ENCODE measurements at regions not wholly inside any gene's neighbourhood (a gene's known extent, or its start where the extent isn't known, plus 50 kb on each side); places are given as distances from the start of the nearest gene placed in this dataset.

DNA sequence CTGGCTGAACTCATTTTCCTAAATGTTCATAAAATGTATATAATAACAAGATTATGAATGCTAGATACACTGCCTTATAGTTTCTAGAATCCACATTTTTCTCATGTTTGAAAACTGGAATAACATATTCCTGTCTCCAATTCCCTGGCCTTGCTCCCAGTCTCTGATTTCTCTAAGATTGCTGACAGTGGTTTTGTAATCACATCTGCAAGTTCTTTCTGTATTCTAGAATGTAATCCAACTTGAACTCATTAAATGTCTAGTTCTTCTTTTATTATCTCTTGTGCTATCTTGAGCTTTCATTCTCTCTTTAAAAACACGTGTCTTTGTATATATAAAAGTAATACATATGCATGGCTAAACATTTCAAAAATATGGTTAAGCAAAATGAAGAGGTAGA lies 215.2 kb upstream of the ADAMTS9 start:
- DNase-seq = no peak

DNA sequence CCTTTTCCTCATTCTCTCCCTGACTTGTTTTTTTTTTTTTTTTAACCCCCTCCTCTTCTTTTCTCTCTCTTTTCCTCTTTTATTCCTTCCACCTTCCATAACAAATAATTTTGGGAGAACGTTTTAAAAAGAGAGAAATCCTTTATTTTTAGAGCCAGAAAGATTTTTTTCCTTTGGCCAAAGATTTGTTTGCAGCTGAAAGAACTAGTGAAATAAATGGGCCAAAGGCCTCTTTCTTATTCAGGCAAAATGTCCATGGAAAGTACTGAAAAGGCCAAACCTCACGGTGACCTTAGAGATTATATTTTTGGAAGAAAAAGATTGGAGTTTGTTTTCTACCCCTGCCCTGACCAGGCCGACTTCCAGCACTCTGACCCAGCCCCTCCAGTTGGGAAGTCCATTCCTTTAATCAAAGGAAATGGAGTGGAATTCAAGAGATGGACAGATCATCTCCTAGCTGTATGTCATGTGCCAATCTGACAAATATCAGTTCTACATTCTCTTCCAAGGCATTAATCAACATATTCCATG lies 214.3 kb upstream of the ADAMTS9 start:
- no peak for DNase-seq

DNA sequence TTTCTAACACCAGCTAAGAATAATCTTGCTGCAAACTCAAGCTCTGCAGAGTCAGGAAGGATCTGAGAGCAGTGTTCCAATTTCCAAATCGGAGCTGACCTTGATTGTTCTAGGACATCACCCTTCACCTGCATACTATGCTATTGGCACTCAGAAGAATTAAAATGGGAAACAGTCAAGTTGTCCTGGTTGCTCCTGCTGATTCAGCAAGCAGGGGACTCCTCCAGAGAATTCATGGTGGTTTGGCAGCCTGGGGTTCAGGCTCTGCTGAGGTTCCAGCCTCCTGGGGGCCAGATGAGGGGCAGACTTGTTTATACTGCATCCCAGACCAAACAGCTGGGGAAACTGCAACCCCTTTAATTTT lies 213.7 kb upstream of the ADAMTS9 start:
- no peak for DNase-seq

DNA sequence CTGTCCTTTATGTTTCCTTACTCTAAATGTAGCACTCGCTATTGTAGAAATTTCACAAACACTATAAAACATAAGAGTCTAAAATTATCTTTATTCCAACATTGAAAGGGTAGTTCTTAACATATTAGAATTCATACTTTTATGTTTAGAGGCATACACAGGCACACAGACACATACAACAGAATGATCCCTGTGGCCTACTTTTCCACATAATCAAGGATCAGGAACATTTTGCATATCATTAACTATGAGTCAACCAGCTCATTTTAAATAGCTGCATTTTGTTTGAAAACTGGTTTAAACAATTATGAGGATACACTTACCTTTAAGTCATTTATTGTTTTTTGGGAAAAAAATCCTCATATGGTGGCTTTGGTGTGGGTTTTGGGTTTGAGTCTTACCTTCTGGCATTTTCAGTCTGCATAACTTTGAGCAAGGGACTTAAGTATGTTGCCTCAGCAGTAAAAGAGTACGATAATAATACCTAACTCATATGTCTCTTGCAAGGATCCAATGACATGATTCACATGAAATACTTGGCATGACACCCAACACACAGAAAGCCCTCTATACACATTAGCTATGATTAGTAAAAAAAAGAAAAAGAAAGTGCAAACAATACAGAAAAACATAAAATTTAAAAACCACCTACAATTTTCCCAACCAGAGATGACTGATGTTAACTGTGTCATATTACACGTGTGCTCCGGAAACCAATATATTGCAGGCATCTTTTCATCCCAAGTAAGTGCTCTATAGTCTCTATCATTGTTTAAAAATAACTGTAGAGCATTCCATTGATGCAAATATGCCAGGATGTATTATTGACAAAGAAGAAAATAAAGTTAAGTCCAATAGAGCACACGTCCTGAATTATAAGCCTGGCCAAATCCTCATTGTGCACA lies 213.1 kb upstream of the ADAMTS9 start:
- no peak for DNase-seq

DNA sequence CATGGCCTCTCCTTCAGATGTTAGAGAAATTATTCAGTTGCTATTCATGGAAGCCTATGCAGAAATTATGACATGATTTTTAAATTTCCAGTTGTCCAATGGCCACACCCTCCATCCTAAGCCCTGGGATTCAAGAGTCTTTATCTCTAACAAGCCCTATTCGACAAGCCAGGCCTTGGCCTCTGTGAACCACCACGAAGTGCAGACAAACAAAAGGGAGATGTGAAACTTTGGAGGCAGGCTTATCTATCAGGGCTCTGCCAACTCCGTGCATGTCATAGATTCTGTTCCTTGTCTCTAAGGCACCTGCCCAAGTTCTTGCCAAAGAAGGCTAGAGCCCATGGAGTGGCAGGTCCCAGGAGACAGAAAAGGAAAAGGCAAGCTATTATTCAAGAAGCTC lies 212.4 kb upstream of the ADAMTS9 start:
- no peak for DNase-seq

DNA sequence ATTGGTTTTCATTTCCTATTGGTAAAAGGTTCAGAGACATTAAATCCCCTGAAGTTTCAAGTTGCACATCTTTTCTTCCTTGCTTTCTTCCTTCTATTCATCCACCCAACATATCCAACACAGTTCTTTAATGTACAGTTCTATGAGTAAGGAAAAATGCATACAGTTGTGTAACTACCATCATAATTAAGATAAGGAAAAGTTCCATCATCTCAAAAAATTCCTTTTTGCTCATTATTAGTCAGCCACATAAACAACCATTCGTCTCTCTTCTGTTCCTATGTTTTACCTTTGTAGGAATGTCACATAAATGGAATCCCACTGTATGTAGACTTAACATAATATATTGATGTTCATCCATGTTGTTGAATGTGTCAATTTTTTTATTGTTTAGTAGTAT lies 211.1 kb upstream of the ADAMTS9 start:
- no peak for DNase-seq

DNA sequence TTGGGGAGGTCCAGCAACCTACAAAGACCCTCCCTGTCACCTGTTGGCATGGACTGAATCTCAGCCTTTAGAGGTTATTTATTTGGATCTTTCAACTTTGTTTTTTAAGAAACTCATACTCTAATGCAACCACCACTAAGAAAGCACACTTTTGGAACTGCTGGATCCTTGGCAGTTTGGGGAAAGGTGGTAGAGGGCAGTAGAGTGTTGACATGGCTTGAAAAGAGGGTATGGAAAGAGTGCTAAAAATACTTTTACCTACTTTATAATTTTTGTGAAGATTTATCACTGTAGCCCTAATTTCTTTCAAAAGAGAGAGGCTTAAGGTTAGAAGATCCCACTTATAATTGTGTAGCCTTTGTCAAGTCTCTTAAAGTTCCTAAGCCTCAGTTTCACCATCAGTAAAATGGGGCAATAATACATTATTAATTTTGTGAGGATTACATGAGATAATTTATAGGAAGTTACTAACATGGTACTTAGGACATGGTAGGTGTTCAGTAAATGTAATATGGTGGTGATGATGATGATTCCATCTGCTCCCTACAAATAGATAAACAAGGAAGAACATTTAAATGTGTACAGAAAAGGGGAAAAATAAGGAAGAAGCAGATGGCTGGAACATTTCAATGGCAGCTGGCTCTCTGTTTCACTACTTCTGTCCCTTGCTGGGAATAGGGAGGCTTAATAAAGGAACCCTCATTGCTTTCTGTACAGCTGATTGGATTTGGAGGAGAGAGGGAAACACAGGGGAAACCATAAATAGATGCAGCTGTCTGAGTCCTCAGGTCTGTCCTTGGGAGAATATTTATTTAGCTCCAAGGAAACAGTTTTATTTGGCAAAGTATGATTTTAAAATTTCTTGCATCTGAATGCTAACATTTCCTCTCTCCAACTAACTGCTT lies 208.4 kb upstream of the ADAMTS9 start:
- no peak for DNase-seq

DNA sequence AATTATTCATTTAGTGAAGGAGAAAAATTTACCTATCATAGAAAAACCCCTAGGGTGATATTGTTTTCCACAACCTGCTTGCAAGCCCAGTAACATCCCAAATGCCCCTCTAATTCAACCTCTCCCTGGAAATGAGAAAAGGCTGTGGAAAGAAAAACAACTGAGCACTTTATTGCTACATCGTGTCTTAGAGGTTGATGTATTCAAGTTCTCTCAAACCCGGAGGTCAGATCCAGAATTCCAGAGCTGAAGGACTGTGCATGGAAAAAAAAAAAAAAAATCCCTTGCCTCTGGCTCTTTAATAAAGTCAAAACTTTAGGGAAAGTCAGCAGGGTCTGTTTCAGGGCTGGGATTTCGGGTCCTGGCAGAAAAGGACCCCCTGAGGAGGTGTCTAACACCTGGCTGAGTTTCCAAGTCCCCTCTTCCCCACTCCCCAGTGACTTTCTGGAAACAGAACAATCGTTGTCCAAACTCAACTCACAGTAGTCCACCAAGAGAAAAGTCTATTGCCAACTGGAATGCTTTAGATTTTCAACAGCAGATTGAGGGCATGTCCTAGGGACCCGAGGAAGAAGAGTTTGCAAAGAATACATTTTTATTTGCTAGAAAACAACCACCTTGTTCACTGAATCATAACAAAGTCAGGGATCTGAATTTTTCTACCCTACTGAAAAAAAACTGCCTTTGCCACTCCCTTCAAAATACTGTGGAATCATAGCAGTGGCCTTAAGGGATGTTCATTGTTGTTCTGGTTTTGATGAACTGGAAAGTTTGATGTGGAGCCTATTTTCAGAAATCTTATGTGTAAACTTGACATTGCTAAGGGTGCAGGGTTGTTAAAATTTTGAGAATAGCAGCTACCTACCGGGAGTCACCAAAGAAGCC lies 207.5 kb upstream of the ADAMTS9 start:
- no peak for DNase-seq

DNA sequence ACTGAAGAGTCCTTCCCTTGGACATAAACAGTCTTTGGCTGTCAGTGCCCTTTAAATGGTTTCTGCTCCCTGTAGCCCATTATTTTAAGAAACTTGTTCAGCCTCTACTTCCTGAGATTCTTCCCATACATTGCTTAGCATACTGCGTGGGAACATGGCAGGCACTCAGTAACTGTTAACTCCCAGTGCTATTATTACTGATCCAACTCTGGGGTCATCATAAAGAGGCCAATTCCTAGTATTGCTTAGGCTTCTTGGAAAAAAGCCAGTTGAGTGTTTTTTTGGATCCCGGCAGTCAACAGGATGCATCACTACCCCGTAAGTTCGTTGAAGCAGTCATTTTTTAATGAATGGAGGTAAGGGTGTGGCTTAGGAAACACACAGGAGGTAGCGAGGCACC lies 206.2 kb upstream of the ADAMTS9 start:
- no peak for DNase-seq

DNA sequence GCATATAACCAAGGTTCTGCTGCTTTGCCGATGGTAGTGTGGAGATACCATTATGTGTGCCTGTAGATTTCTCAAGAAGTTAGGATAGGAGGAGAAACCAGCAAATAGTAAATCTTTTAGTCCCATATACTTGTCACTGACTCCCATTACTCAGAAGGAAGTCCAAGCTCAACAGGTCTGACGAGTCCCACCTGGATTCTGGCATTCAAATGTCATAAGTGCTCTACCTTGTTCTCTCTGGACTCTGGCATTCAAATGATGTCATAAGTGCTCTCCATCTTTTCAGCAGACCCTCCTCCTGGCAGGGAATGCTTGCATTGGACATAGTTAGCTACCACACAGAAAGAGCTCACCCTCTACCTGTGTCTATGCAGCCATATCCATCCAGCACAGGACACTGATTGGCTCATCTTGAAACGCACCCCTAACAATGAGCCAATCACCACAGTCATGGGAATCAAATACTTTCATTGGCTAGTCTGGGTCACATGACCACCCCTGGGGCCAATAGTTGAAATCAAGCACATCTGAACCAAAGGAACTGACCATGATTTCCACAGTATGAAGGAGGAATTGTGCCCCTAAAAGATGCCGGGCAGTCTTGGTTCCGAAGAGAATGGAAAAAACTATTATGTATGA lies 205.0 kb upstream of the ADAMTS9 start:
- DNase-seq = no peak

DNA sequence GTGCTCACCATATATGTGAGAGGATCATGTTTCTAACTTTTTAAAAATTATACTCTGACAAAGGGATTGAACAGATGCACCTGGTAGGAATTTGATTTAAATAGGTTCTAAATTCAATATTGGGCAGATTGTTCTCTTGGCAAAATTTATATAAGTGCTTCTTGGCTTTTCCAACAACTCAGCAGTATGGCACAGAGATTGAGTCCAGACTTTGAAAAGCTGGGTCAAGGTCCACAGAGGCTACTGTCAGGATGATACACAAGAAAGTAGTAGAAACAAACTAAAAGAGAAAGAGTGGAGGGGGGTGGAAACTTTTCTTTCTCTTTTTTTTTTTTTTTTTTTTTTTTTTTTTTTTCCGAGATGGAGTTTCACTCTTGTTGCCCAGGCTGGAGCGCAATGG lies 203.2 kb upstream of the ADAMTS9 start:
- DNase-seq = no peak

DNA sequence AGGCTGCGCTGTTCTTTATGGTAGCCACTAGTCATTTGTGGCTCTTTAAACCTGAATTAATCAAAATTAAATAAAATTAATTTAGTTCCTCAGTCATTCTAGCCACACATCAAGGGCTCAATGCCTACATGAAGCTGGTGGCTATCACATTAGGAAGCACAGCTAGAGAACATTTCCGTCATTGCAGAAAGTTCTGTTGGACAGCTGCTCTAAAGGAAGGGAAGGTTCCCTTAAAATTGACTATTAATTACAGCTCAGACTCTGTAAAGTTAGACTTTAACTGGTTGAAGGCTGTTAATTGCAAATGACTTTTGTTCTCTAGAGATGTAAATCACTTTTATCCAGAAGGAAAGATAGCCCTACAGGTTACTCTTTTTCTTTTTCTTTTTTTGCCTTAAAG lies 202.7 kb upstream of the ADAMTS9 start:
- no peak for DNase-seq

DNA sequence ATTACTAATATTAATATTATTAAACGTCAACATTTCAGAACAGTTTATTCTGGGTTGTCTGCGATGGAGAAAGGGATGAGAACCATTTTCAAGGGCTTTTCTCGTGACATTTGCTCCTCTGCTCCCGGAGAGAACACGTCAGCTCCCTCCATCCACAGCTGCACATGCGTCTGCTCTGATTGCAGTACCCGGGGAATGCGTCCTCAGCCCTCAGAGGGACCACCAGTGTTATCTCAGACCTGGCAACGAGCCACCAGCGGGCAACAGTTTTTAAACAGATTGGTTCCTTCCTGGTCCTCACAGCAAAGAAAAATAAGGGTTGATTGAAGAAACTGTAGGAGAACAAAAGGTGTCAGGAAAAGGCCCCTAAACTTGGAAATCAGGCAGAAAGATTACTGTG lies 202.2 kb upstream of the ADAMTS9 start:
- no peak for DNase-seq

DNA sequence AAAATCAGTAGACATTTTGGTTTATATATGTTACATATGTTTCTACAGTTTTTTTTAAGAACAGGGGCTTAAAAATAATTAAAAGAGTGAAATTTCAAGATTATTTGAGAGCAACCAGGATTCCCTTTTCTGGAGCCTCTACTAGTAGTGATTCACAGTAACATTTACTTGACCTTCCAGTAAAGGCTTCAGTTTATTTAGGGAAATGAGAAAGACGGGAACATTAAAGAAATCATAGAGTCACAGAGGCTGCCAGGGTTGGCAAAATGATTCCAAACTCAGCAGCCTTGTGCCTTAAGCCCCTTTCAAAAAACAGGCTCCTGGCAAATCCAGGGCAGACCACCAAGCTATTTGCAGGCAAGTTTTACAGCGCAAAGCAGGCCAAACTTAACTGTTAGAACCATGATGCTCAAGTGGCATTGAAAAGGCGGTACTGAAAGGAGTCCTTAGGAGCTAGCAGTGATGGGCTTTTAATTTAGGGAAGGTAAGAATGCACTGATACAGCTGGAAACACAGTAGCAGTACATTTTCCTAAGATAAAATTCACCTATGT lies 201.1 kb upstream of the ADAMTS9 start:
- DNase-seq = no peak

DNA sequence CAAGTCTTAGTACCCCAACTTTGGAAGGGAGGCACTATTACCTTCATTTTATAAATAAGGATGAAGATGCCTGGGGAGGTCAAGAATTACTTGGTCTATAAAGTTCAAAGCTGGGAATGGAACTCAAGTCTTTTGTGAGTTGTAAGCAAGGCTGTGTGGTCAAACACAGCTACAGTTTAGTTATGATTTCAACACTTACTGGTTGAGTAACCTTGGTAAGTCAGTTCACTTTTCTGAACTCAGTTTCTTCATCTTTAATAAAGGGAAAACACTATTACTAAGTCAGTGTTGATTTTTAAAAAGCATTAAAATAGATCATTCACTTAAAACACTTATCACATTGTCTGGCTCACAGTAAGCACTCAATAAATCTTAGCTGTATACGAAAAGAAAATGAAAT lies 200.4 kb upstream of the ADAMTS9 start:
- DNase-seq = no peak

DNA sequence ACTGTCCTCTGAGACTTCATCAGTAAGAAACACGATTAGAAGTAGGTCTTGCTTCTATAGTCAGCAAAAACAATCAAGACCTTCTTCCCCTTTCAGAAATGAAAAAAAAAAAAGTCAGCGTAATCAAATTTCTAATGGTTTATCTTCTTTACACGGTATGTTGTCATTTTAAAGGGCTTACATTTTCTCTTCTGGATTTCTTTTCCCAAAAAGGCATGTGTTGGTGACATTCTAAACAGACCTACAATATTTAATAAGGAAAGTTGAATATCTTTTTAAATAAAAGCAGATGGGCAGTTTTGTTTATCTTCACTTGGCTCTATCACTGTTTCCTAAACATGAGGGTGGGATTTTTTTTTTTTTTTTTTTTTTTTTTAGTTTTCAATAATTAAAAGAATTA lies 197.3 kb upstream of the ADAMTS9 start:
- no peak for DNase-seq

DNA sequence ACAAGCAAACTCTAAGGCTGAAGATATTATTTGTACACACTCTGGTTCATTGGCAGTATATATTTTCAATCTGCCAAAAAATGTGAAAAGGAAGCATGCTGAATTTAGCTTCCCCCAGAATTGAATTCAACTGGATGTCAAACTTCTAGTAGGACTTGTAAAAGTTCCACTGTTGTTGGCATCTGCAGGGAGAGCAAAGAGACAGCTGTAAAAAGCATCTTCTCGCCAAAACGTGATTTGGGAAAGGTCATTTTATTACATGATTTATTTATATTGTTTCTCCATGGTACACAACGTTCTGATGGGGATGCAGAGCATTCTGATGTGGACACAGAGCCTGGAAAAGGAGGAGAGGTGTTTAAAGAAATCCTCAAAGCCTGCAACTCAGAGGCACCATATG lies 196.7 kb upstream of the ADAMTS9 start:
- no peak for DNase-seq

DNA sequence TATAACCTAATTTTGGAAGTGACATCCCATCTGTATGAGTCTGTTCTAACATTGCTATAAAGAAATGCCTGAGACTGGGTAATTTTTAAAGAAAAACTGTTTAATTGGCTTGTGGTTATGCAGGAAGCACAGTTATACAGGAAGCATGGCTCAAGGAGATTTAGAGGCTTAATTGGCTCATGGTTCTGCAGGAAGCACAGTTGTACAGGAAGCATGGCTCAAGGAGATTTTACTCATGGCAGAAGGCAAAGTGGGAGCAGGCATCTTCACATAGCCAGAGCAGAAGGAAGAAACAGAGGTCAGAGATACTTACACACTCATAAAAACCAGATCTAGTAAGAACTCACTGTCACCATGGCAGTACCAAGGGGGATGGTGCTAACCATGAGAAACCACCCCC lies 193.1 kb upstream of the ADAMTS9 start:
- DNase-seq = no peak

DNA sequence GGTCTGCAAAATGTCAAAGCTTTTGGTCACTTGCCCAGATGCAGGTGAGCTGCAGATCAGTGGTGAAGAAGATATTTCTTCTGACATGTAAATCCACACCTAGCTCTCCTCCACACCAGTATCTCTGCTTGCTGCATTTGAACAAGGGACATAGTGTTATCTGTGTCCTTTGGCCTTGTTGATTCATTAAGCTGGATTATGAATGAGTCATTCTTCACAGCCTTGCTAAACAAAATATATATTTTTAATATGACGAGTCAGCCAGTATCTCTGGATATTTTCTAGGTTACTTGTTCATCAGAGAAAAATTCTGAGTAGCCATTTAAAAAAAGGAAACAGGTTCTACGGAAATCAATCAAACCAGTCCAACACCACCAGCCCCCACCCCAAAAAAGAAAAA lies 190.6 kb upstream of the ADAMTS9 start:
- DNase-seq = no peak

DNA sequence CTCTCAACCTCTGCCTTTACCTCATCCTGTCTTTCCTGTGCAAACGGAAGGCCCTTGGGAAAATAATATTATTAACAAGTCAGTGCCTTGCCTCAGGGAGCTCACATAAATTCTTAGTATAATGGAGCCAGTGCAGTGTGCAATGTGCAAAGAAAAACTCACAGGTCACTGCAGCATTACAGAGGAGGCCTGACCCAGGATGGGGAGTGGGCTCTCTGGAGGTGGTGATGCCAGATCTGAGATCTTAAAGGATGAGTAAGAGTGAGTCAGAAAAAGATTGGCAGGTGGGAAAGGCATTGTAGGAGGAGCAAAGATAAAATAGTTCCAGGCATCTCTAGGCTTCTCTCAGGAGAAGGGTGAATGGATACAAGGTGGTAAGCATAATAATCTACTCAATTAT lies 185.6 kb upstream of the ADAMTS9 start:
- DNase-seq = no peak

DNA sequence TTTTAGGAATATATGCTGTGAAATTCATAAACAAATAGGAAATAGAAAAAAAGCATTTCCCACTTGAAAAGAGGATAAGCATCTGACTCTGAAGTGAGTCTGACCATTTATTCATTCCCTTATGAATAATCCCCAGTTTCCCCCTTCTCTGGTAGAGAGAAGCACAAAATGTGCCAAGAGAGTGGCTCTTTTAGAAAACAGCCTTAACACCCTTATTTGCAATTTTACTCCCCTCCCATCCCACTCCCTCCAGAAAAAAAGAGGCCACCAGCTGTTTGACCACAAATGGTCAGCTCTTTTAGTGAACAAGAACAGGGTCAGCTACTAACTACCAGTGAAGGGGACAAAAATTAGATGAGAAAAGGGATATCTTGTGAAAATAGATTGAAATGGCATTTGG lies 184.5 kb upstream of the ADAMTS9 start:
- DNase-seq = no peak

DNA sequence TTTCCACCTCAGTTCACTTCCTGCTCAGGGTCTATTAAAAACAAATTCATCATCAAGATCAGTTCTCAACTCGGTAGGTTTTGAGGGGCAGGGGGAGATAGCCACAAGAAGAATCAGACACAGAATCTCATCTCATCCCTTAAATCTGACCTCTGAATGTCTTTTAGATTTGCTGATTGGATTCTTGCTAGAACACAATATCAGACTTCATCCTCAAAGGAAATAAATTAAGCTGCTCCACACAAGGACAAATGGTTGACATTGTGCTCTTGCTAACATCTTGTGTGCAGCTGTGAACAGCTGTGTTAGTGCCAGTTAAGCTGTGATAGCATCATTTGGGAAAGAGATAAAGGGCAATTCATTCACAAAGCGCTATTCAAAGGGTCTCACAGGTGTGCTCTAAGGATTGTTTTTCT lies 184.0 kb upstream of the ADAMTS9 start:
- DNase-seq = no peak

Measured in RPMI8226 (cell line).